GM18519 (cell line): ENCODE measurements at regions not wholly inside any gene's neighbourhood (a gene's known extent, or its start where the extent isn't known, plus 50 kb on each side); places are given as distances from the start of the nearest gene placed in this dataset.
"Not testable (repeated sequence)": the region's sequence is repeated elsewhere in the genome, so short reads cannot be mapped to it uniquely, and the experiment has no call there.

ENCODE experiments used
- ATAC-seq: cut with Tn5 transposase; IDR thresholded peaks from one replicate; pipeline ENCODE4 v1.9.1; 2021; ENCODE audit warnings: mild to moderate bottlenecking, moderate library complexity; ENCODE audit not compliant: unreplicated experiment, low FRiP score

DNA sequence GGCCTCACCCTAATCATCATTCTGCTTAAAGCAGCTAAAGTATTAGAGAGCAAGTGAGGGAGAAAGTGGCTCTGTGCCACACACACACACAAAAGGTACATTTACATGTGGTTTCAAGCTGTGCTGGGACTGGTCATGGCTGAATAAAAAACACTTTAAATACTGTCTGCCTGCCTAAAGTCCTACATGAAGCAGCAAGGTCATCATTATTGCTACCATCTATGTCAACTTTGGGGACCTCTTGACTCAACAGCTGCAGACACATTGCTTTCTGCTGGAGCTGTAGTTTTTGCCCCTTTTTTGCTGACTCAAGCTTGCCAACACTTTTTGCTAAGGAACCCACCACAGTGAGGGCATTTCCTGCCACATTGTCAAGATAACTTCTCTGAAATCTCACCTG lies 1237.9 kb downstream of the ROBO2 start:
- ATAC-seq = no peak

DNA sequence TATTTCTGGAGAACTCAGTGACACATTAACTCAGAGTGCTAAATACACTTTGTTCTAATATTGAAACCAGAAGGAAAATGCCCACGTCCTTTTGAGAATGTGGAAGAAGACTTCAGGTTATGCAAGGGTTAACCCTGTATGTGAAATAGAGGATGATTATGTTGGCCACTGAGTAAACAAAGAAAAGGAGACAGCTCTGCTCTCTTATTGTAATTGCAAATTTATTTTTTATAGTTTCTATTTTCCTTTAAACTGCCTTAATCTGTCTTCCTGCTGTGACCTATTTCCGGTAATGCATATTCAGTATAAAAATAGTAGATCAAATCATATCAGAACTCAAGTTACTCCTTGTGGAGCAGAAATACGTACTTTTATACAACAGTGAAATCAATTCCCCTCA lies 1239.2 kb downstream of the ROBO2 start:
- ATAC-seq = no peak

DNA sequence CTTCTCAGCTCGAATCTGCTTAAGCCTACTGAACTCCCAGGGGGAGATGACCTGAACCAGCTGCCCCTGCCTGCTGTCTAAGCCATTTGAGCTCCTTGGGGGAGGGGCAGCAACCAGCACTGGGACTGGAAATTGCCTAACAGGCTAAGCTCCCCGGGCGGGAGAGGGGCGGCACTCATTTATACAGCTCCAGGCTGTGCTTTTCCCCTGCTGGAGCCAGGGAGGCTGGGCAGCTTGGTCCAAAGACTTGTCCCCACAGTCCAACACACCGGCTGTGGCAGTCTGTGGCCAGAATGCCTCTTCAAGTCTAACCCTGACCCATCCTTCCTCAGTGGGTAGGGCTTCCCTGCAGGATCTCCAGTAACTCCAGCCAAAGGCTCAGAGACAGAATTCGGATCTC lies 1241.5 kb downstream of the ROBO2 start:
- ATAC-seq = no peak

DNA sequence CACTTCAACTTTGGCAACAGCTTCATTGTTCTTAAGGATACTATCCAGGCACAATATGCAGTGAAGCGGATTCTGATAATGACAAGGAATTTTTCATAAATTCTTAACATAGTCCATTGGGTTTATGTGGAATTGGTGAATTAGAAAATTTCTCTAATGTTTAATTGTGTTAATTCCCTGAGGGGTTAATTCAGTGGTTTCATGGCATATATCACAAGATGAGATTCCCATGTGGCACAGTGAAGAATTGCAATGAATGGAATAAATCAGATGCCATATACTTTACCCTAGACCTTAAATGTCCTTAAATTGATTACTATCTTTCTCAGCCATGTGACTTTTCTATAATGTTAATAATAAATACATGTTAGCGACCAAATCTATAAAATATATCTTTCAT lies 1244.1 kb downstream of the ROBO2 start:
- ATAC-seq = no peak

DNA sequence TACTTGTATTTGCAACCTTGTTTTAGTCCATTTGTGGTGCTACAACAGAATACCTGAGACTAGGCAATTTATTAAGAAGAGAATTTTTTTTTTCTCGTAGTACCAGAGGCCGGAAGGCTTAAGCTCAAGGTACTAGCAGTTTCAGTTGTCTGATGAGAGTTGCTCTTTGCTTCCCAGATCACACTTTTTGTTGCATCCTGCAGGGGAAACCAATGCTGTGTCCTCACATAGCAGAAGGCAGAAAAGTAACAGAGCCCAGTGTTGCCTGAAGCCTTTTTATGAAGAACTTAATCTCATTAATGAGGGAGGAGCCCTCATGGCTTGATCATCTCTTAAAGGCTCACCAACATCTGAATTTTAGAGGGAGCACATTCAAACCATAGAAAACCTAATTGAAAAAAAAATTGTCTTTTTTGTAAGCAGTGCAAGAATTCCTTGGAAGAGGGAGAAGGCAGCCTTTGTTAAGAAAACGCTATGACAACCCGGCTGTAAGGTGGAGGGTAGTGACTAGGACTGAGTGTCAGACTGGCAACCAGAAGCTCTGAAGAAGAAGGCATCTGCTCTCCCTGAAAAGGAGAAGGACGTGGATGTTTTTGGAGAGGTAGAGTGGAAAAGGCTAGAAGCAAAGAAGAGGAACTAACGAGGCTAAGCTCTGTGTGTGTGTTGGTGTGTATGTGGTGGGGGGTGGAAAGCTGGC lies 1245.3 kb downstream of the ROBO2 start:
- no peak for ATAC-seq

DNA sequence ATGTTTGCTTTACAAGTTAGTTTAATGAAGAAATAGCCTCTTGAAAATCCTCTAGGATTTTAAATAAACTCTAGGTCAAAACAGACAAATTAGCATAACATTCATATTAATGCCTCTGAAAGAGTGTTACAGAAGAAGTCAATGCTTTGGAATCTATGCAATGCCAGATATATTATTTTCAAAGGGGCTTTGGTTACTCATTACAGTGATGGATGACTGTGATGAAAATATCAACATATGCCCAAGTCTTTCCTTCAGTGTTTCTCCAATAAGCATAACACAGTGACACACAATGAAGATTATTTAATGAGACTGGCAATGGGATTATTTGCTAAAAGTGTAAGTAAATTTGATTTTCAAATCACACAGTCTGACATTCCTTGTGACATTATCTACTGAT lies 1247.2 kb downstream of the ROBO2 start:
- ATAC-seq = no peak

DNA sequence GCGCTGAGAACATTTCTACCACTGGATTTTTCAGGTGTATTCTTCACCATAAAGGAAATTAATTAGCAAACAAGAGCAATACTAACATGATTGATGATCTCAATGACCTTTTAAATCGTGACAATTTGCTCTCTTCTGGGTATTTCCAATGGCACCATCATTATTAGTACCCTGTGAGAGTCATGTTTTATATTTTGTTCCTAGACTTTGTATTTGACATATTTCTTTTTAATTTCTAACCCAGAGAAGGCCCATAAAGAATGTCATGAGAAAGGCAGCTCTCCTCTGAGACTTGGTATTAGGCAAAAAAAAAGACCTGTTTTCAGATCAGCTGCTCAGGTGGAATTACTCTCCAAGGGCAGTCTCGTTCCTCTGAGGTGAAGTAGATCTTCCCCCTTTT lies 1253.4 kb downstream of the ROBO2 start:
- no peak for ATAC-seq

DNA sequence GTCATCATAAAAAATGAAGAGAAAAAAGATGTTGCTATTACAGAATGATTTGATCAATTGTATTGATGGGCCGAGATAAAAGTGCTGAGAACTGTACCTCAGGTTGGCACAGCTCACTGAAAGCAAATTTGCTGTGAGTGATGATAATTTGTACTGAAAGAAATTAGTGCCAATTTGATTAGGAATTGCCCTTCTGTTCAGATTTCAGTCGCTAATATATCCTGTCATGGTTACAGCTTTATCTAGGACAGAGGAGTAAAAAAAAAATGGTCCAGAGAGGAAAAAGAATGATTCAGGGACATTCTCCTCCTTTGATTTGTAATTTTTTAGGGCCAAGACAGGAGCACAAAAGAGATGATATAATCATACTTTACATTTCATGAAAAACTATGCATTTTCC lies 1264.2 kb downstream of the ROBO2 start:
- no peak for ATAC-seq

DNA sequence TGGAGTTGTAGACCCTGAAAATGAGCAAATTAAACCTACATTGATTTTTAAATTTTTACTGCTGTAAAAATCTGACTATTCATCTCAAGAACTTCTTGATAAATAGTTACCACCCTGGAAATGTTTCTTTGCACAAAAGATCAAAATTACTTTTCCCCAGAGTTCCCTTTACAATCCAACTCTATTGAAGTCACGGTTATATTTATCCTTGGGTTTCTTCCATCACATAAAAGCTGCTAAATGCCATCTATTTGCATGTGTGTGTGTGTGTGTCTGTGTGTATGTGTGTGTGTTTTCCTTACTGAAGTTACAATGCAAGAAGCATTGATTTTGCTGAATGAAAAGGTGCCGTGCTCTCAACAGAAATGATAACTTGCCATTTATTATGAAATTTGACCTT lies 1273.0 kb downstream of the ROBO2 start:
- ATAC-seq = no peak

DNA sequence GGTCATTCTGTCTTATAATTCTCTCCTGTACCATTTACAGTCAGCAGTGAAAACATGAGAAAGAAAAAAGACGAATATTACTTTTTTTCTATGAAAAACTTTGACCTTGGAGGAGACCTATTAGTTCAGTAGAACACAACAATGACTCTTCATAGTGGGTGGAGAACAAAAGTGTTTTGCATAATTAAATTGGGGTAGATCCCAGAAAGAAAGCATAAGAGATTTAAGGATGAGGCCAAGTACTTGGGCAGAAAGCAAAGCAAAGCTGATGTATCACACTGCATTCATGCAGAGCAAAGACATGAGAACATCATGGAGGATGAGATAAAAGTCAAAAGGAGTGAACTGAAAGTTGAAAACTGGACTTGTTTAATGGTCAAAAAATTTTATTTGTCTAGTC lies 1273.4 kb downstream of the ROBO2 start:
- no peak for ATAC-seq

DNA sequence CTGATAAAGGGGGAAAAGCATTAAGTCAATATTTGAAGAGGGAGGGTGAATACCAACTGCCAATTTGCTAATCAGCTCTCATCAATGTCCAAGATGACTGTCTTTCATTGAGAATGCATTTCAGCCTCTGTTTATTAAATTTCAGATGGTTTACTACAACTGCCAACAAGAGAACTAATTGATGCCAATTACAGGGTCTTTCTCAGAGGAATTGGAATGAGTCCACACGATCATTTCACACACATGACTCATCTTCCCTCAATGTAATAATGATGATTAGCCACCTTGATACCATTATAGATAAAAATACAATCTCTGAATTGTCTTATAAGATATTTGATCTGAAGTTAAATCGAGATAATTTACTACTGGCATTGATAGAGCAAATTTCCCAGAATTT lies 1274.4 kb downstream of the ROBO2 start:
- ATAC-seq = no peak

DNA sequence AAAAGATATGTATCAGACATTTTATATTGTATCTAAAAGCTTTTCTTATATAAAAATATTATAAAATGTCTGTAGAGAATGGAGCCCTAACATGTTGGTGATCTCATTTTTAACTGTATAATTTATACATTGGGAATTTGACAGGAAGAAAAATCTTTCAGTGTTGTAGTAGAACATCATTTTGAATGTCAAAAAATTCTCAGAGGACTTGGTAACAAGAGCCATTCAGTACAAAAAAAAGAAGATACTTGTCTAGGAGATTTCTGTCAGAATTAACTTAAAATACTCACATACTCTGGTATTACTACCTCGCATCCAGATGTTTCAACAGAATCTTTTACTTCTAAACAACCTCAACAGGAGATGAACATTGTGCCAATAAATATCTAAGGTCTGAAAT lies 1277.9 kb downstream of the ROBO2 start:
- no peak for ATAC-seq

DNA sequence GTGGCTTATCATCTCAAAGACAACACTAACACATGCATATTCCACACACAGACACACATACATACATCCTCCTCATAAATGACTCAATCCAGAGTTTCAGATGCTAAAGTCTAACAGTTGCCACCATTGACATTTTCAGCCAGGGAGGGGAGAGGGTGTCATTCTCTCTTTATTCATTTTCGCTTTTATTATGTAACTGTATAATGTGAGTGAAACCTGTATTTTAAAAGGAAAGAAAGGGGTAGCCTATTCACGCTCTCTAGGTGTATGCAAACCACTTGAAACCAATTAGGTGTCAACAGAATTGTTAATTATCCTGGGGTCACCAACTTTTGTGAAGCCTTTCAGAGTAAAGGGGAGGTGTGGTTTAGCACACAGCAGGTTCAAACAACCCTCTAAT lies 1282.9 kb downstream of the ROBO2 start:
- ATAC-seq = no peak

DNA sequence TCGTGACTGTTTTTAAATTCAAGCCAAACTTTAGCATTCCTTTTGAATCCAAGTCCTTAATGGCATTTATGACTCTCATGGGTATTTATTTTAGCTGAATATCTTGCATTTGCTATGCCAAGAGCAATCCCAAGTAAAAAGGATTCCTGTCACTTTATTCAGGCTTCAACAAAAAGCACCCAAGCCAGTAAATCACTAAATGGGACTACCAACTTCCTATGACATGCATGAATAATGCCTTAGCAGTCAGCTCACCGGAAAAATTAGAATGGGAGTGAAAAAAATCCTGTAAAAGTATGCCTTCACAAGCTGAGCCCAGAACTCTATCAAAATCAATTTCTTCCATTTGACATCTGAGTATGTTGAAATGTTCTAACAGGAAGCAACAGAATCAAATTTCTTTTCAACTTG lies 1297.9 kb downstream of the ROBO2 start:
- no peak for ATAC-seq

DNA sequence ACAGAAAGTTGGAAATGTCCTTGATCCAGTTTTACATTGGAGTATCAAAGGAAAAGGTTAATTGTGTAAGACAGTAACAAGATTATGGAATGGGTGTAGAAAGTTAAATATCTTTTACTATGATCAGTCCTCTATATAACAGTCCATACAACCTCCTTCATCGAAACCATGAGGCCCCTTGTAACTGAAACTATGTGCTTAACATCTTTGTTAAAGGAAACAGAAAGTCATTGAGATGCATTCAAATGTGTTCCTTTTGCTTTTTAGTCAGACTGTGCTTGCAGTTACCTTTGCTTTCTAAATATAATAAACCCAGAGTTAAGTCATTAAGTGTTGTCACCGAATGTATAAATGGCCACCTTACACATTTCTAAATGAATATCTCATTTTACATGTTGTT lies 1298.5 kb downstream of the ROBO2 start:
- peak; percentile 98 for ATAC-seq

DNA sequence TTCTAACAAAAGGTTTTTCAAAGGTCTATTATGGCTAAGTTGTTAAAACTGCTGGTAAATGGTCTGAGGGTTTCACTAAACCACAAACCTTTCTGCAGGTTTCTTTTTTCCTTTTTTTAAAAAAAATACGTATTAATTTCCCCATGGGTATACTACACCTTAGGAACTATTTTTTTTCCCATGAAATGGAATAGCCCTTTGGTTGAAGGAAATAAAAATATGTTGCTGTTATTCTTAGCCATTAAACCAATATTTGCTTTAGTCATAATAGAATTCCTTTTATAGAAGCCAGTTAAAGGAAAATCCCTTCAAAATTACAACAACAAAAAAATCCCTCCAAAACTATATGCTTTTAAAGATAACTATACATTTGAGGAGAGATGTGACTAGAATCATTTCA lies 1303.3 kb downstream of the ROBO2 start:
- no peak for ATAC-seq

DNA sequence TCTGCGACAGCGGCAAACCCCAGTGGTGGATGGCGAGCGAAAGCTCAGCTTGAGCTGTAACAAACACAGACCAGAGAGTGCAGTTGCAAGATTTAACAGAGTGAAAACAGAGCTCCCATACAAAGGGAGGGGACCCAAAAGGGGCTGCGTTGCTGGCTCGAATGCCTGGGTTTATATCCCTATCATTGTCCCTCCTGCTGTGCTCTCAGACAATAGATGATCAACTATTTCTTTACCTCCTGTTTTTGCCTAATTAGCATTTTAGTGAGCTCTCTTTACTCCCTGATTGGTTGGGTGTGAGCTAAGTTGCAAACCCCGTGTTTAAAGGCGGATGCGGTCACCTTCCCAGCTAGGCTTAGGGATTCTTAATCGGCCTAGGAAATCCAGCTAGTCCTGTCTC lies 1304.4 kb downstream of the ROBO2 start:
- ATAC-seq = not testable (repeated sequence)

DNA sequence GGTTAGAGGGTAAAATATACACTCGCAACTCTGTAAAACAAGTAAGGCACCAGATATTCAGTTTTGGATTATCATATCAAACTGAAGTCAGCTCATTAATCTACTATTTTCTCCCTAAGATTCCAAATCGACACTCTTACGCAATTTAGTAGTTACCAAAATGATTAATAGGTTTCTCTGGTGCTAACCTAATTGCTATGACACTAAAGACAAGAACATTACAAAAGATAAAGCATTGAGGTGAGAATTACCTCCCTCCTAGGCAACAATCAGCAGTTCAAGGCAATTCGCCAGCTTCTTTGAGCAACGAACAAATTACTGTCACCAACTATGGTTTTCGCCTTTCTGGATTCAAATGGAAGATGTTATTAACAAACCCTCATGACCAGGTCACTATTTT lies 1305.0 kb downstream of the ROBO2 start:
- ATAC-seq = no peak

DNA sequence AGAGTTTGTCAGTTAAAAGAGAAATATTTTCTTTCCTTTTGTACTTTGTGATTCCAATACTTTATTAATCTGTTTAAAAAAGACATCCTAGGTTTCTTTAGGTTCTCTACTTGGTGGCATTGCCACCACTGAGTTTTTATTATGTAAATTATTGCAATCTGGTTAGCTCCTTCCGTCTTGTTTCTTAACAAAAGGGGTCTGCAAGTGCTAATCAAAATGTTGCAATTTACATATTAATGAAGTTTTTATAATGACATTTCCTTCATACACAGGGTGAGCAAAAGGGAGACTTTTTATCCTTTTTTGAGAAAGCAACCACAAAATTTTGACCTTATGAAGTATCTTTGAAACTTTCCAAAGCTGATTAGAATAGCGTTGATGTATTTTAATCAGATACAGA lies 1307.3 kb downstream of the ROBO2 start:
- ATAC-seq = no peak

DNA sequence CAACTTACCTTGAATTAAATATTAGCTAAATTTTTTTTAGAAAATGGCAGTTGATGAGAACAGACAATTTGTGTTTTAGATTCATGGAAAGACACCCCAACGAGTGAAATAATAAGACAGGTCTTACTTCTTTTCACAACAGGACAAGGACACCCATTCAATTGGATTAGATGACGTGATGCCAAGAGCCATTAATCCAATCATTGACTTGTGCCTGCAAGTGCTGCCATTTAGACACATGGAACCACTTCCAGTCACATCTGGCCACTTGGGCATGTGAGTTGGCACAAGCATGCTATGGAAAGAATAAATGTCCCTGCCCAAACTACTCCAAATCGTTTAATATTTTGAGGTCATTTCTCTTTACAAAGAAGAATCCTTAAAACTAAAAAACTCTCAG lies 1308.8 kb downstream of the ROBO2 start:
- ATAC-seq = no peak

DNA sequence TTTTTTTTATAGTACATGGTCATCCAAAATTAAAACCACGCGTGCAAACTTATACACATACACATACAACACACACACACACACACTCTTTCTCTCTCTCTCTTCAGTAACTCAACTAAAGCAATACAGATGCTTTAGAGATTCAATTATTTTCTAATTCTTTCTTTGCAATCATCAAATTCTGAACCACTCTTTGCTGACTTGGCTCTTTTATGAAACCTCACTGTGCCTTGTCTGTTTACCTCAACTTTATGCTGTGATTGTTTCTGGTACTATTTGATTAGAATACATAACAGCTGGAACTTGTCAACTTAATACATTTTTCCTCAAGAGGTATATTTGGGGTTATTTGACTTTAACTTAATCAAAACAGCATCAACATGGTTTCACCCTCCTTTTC lies 1309.7 kb downstream of the ROBO2 start:
- no peak for ATAC-seq

DNA sequence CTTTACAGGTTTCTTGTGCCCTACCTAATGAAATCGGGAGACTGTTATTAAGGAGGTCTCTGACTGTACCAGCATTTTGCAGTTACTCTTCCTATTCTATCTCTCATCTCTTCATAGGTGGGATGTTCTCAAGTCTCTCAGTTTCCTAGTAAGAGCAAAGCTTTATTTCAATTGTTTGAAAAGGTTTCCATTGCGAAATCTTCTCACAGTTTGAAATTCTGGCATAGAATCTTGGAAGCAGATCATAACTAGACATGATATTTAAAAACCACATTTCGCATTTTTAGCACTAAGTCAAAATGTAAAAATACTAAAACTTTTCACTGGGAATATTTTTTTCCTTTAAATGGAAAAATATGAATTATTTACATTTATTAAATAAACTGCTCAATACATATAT lies 1311.4 kb downstream of the ROBO2 start:
- ATAC-seq = no peak

DNA sequence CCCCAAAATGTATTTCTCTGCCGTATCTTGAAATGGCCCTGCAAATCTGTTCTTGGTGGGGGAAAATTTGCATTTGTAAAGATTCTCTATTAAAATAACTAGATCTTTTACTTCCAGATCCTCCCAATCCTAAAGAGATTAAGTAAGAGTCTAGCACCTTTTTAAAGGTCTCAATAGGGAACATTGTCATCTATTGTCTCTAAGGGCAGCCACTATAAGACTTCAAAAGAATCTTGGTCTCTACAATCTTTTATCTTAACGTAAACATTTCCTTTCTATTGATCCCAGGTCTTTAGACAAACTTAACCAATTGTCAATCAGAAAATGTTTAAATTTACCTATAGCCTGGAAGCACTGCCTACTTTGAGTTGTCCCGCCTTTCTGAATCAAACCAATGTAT lies 1313.3 kb downstream of the ROBO2 start:
- no peak for ATAC-seq
